B cell (primary cell): ENCODE measurements at regions not wholly inside any gene's neighbourhood (a gene's known extent, or its start where the extent isn't known, plus 50 kb on each side); places are given as distances from the start of the nearest gene placed in this dataset.

Source experiments
- ATAC-seq: fragments of 200-7000 bp; cut with Tn5 transposase; one replicate; pipeline ENCODE4 v1.10.0; 2021; ENCODE audit warnings: low read depth, mild to moderate bottlenecking, moderate number of reproducible peaks, moderate library complexity
- CTCF ChIA-PET: fragments of 350-600 bp; sonication (Branson Sonifier 250); formaldehyde crosslinking; loops from one replicate; lab custom pipeline; 2021; ENCODE audit warnings: antibody characterized with exemption, inconsistent platforms; lab: Charles Lee
- POLR2A ChIA-PET: fragments of 350-600 bp; sonication (Branson Sonifier 250); formaldehyde crosslinking; loops from one replicate; lab custom pipeline; 2021; ENCODE audit warnings: antibody characterized with exemption; lab: Charles Lee
- DNase-seq: peaks from one replicate; pipeline ENCODE4 v3.0.0; 2013
- H2AFZ ChIP-seq: 2 replicates; pipeline ENCODE4 v1.6.1; 2012; ENCODE audit warnings: mild to moderate bottlenecking, low read depth, low read length; ENCODE audit not compliant: insufficient read depth, poor library complexity, severe bottlenecking
- H3K27ac ChIP-seq, 2 donors: 1 replicate in 1 of 2; 2 replicates in 1 of 2; pipeline ENCODE4 v1.5.1; 2012 to 2013; ENCODE audit warnings: low read length in 2 of 2, mild to moderate bottlenecking in 2 of 2, moderate library complexity in 1 of 2
- H3K27me3 ChIP-seq, 4 experiments: fragments of 200-600 bp in 1 of 4; sonication (generic) in 1 of 4; replicated peaks in 1 of 4; 1 replicate in 2 of 4; 2 replicates in 2 of 4; pipeline versions ENCODE4 v1.6.1 to v1.7.0; 2013 to 2016; ENCODE audit warnings: low read length in 3 of 4, mild to moderate bottlenecking in 2 of 4, mixed read lengths in 1 of 4, moderate library complexity in 1 of 4; ENCODE audit not compliant: insufficient read depth in 4 of 4, control insufficient read depth in 3 of 4; ENCODE audit errors: control extremely low read depth in 1 of 4
- H3K36me3 ChIP-seq, 2 experiments: replicated peaks in 1 of 2; 1 replicate in 1 of 2; 2 replicates in 1 of 2; pipeline versions ENCODE4 v1.6.1 to v1.7.1; 2013; ENCODE audit warnings: low read length in 1 of 2; ENCODE audit not compliant: insufficient read depth in 2 of 2, control insufficient read depth in 1 of 2; ENCODE audit errors: control extremely low read depth in 1 of 2, extremely low read depth in 1 of 2
- H3K4me1 ChIP-seq, 2 donors: fragments of 200-600 bp in 1 of 2; sonication (generic) in 1 of 2; 1 replicate in 1 of 2; 2 replicates in 1 of 2; pipeline versions ENCODE4 v1.5.1 to v1.6.1; 2013 to 2017; ENCODE audit warnings: low read length in 2 of 2; ENCODE audit not compliant: control insufficient read depth in 2 of 2, insufficient read depth in 2 of 2
- H3K4me2 ChIP-seq: replicated peaks from 2 replicates; pipeline ENCODE3; 2012; ENCODE audit warnings: mild to moderate bottlenecking, low read depth, low read length; ENCODE audit not compliant: poor library complexity, severe bottlenecking
- H3K4me3 ChIP-seq, 5 experiments: fragments of 200-600 bp in 1 of 5; sonication (generic) in 1 of 5; 1 replicate in 3 of 5; 2 replicates in 2 of 5; pipeline versions ENCODE4 v1.5.1 to v1.7.0; 2011 to 2016; ENCODE audit warnings: low read length in 4 of 5, mild to moderate bottlenecking in 4 of 5, low read depth in 2 of 5, control low read depth in 1 of 5, moderate library complexity in 1 of 5; ENCODE audit not compliant: insufficient read depth in 1 of 5; ENCODE audit errors: control extremely low read depth in 1 of 5, extremely low read depth in 1 of 5
- H3K79me2 ChIP-seq: fragments of 200-600 bp; sonication (generic); one replicate; pipeline ENCODE4 v1.6.0; 2016; ENCODE audit warnings: low read length; ENCODE audit not compliant: control insufficient read depth, insufficient read depth
- H3K9ac ChIP-seq: fragments of 200-600 bp; sonication (generic); 2 replicates; pipeline ENCODE4 v1.6.1; 2017; ENCODE audit warnings: mild to moderate bottlenecking, low read length, moderate library complexity
- H3K9me3 ChIP-seq, 3 donors: one replicate each; pipeline versions ENCODE4 v1.6.1 to v1.7.1; 2013; ENCODE audit warnings: low read length in 2 of 3; ENCODE audit not compliant: control insufficient read depth in 2 of 3, insufficient read depth in 1 of 3; ENCODE audit errors: control extremely low read depth in 1 of 3
- H4K20me1 ChIP-seq: 2 replicates; pipeline ENCODE4 v1.6.0; 2012; ENCODE audit warnings: mild to moderate bottlenecking, low read length; ENCODE audit not compliant: insufficient read depth, control insufficient read depth, poor library complexity, severe bottlenecking
- H3K27ac Mint-ChIP-seq: one replicate; pipeline ENCODE4 v1.8.0; 2021; ENCODE audit warnings: mixed read lengths
- H3K27me3 Mint-ChIP-seq: one replicate; pipeline ENCODE4 v1.8.0; 2021; ENCODE audit warnings: mixed read lengths
- H3K4me1 Mint-ChIP-seq: one replicate; pipeline ENCODE4 v1.8.0; 2021; ENCODE audit warnings: mixed read lengths
- H3K4me3 Mint-ChIP-seq: one replicate; pipeline ENCODE4 v1.8.0; 2021; ENCODE audit warnings: mixed read lengths
- H3K9me3 Mint-ChIP-seq: one replicate; pipeline ENCODE4 v1.8.0; 2022; ENCODE audit warnings: mixed read lengths; ENCODE audit not compliant: insufficient read depth
- CTCF ChIP-seq: fragments of 200-600 bp; IDR thresholded peaks from one replicate; pipeline ENCODE4 v1.8.0; 2022; ENCODE audit warnings: antibody characterized with exemption, mild to moderate bottlenecking
- EZH2 ChIP-seq: IDR thresholded peaks from 2 replicates; pipeline ENCODE4 v1.6.1; 2012; ENCODE audit warnings: borderline replicate concordance, low read depth, mild to moderate bottlenecking, moderate library complexity, low read length; ENCODE audit not compliant: insufficient read depth, poor library complexity, severe bottlenecking
- WGBS: methylation state at CpG from one replicate; pipeline ENCODE4 v1.1.5; 2013; ENCODE audit warnings: missing lambda C conversion rate; ENCODE audit not compliant: insufficient coverage; 5-methylcytosine and 5-hydroxymethylcytosine counted together
- intact Hi-C: fragments of 100-400 bp; cut with micrococcal nuclease; formaldehyde crosslinking; loops from one replicate; pipeline ENCODE4 v1.10.0; 2022

DNA sequence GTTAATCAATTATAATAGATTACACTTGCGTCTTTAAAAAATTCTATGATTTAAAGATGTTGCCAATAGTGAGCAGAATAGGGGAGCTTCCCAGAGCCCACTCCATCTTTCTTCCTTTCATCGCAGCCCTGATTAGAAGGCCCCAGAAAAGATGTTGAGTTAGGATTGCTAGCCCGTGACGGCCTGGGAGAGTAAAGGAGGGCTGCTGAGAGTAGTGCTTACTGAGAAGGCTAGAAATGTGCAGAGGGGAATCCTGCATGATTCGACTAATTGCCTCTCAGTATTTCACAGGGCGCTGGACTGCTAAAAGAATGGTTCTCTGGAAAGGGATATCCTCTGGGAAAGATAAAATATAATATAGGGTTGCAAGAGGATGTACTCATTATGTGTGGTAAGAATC lies 160.5 kb downstream of the C11orf87 start:
- Histone ChIP-seq H2AFZ (no peak overlapping the region), H3K4me3 (no peak overlapping the region), H3K36me3 (no peaks in the 10 kb centered on the region), H3K4me1 (no peaks in the 10 kb centered on the region), H3K27me3 (no peaks in the 10 kb centered on the region), H3K9me3 (peaks cover 0 to 4% (median 0%) of the 10 kb centered on the region in 3 donors), H3K9ac (no peak overlapping the region), H3K27ac (no peak overlapping the region), H4K20me1 (no peaks in the 10 kb centered on the region), H3K4me2 (no peak overlapping the region), H3K79me2 (no peaks in the 10 kb centered on the region)
- intact Hi-C loops = no loop called here
- 80% methylated on average over 3 of the region's 6 CpGs for WGBS
- ChIA-PET POLR2A (no interaction called here), CTCF (no interaction called here)
- no peak for ATAC-seq
- H3K27ac Mint-ChIP-seq = no peak overlapping the region
- H3K4me3 Mint-ChIP-seq = no peak overlapping the region
- no peaks in the 10 kb centered on the region for H3K9me3 Mint-ChIP-seq
- DNase-seq = no peak
- H3K4me1 Mint-ChIP-seq = no peaks in the 10 kb centered on the region
- no peaks in the 10 kb centered on the region for H3K27me3 Mint-ChIP-seq
- TF ChIP-seq EZH2 = no peak
- no peak for TF ChIP-seq CTCF

DNA sequence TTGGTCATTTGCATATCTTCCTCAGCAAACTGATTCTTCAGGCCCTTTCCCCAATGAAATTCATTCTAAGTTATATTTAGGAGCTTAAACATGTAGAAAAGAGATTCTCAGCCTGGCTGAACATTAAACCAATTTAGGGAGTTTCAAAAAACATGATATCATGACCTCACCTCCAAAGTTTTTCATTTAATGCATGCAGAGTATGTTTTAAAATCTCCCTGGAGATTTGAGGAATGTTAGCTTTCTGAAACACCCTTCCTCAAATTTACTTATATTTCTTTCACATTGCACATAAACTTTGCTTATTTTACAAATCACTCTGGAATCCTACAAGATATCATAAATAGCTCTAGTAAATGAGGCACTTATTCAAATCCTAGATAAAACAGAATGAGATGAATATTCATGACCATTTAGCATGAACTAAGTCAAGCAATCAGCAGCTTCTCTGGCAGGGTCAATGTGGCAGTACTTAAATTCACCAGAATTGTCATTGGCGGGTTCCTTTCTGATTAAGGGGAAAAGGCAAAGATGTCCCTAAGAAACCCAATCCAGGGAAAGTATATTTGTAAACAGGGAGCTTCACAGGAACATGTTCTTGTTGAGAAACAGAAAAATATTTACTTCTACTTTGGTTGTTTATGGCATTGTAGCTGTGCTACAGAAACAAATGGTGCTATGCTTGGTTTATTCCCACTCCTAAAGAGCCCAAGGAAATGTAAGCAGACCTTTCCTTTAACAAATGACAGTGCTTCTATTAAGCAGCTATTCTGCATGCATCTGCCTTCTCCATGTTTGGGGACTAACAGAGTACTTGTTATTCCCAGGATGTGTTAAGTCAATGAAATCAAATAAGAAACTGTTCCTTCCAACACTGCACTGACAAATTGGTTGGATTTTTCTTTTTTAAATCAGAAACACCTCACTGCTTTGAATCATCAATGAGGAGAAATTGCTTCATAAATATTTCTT lies 162.3 kb downstream of the C11orf87 start:
- H3K36me3 ChIP-seq = no peaks in the 10 kb centered on the region
- WGBS = 100% methylated on average over 1 of the region's 1 CpG
- H3K4me1 ChIP-seq = no peaks in the 10 kb centered on the region
- DNase-seq (no peak), ATAC-seq (no peak)
- POLR2A ChIA-PET = no interaction called here
- H3K27me3 ChIP-seq = no peaks in the 10 kb centered on the region
- CTCF ChIA-PET = no interaction called here
- H3K9me3 Mint-ChIP-seq = no peaks in the 10 kb centered on the region
- H3K4me3 ChIP-seq = no peak overlapping the region
- H4K20me1 ChIP-seq = no peaks in the 10 kb centered on the region
- H2AFZ ChIP-seq = no peak overlapping the region
- H3K4me2 ChIP-seq = no peak overlapping the region
- H3K9ac ChIP-seq = no peak overlapping the region
- intact Hi-C loops = no loop called here
- H3K27me3 Mint-ChIP-seq = no peaks in the 10 kb centered on the region
- no peak overlapping the region for H3K4me3 Mint-ChIP-seq
- TF ChIP-seq CTCF (no peak), EZH2 (no peak)
- H3K79me2 ChIP-seq = no peaks in the 10 kb centered on the region
- H3K9me3 ChIP-seq = no peaks in the 10 kb centered on the region
- no peaks in the 10 kb centered on the region for H3K4me1 Mint-ChIP-seq
- no peak overlapping the region for H3K27ac ChIP-seq
- H3K27ac Mint-ChIP-seq = no peak overlapping the region
